Stimulated activated CD4-positive, alpha-beta T cell treated with anti-CD3 and anti-CD28 coated beads, Interleukin-1b, Interleukin-23, amount 100 ng/mL, for 48 hours (primary cell): ENCODE measurements at regions not wholly inside any gene's neighbourhood (a gene's known extent, or its start where the extent isn't known, plus 50 kb on each side); places are given as distances from the start of the nearest gene placed in this dataset.

Source experiments
- DNase-seq: peaks from one replicate; pipeline ENCODE4 v3.0.0-alpha.2; 2020

GRCh38 chr9:113788616-113789330 lies 87.3 kb upstream of the ZNF618 start:
- no peak for DNase-seq

GRCh38 chr9:113790093-113790492 lies 86.0 kb upstream of the ZNF618 start:
- DNase-seq: no peak

- DNase-seq: no peak
These were observed 82.6 kb upstream of the ZNF618 start for GRCh38 chr9:113793558-113793957.

- DNase-seq: no peak
These were observed 81.4 kb upstream of the ZNF618 start for GRCh38 chr9:113794721-113795120.

GRCh38 chr9:113795811-113796392 lies 80.2 kb upstream of the ZNF618 start:
- no peak for DNase-seq

GRCh38 chr9:113796646-113797426 lies 79.3 kb upstream of the ZNF618 start:
- DNase-seq: no peak

- no peak for DNase-seq
These were observed 77.8 kb upstream of the ZNF618 start for GRCh38 chr9:113798062-113799030.

GRCh38 chr9:113800276-113800675 lies 75.8 kb upstream of the ZNF618 start:
- DNase-seq: no peak

- no peak for DNase-seq
These were observed 72.1 kb upstream of the ZNF618 start for GRCh38 chr9:113803811-113804589.

GRCh38 chr9:113805486-113806132 lies 70.5 kb upstream of the ZNF618 start:
- no peak for DNase-seq

- DNase-seq: peak; percentile 20
These were observed 68.7 kb upstream of the ZNF618 start for GRCh38 chr9:113807173-113808061.

- no peak for DNase-seq
These were observed 67.4 kb upstream of the ZNF618 start for GRCh38 chr9:113808391-113809358.

GRCh38 chr9:113817171-113817570 lies 58.9 kb upstream of the ZNF618 start:
- DNase-seq: no peak

GRCh38 chr9:113818391-113818790 lies 57.7 kb upstream of the ZNF618 start:
- no peak for DNase-seq

- no peak for DNase-seq
These were observed 53.8 kb upstream of the ZNF618 start for GRCh38 chr9:113822315-113822714.

GRCh38 chr9:113823421-113823820 lies 52.7 kb upstream of the ZNF618 start:
- DNase-seq: no peak
